BE2C (cell line): ENCODE measurements at regions not wholly inside any gene's neighbourhood (a gene's known extent, or its start where the extent isn't known, plus 50 kb on each side); places are given as distances from the start of the nearest gene placed in this dataset.

ENCODE experiments used
- DNase-seq: peaks from one replicate; pipeline ENCODE4 v3.0.0-alpha.2; 2020
- H3K27me3 ChIP-seq: fragments of 250-450 bp; sonication (Bioruptor Pico); 2 replicates; pipeline ENCODE4 v1.5.1; 2020; ENCODE audit warnings: mild to moderate bottlenecking
- H3K36me3 ChIP-seq: fragments of 250-450 bp; sonication (Bioruptor Pico); 2 replicates; pipeline ENCODE4 v1.5.1; 2020; ENCODE audit warnings: mild to moderate bottlenecking
- H3K4me1 ChIP-seq: fragments of 250-450 bp; sonication (Bioruptor Pico); 2 replicates; pipeline ENCODE4 v1.5.1; 2020
- H3K4me3 ChIP-seq: 2 replicates; pipeline ENCODE4 v1.5.1; 2011; ENCODE audit warnings: low read depth, low read length
- H3K9me3 ChIP-seq: fragments of 250-450 bp; sonication (Bioruptor Pico); 2 replicates; pipeline ENCODE4 v1.5.1; 2020
- CTCF ChIP-seq: IDR thresholded peaks from 2 replicates; pipeline ENCODE4 v1.5.1; 2012; ENCODE audit warnings: mild to moderate bottlenecking, low read depth, low read length

GRCh38 chr16:86249631-86250030 is 260.7 kb upstream of the FOXF1 start:
- H3K9me3 ChIP-seq: no peaks in the 10 kb centered on the region
- no peak overlapping the region for H3K4me3 ChIP-seq
- no peaks in the 10 kb centered on the region for H3K36me3 ChIP-seq
- no peak for TF ChIP-seq CTCF
- DNase-seq: no peak
- peaks cover 45% of the 10 kb centered on the region for H3K27me3 ChIP-seq
- H3K4me1 ChIP-seq: no peaks in the 10 kb centered on the region

- peaks cover 39% of the 10 kb centered on the region for H3K27me3 ChIP-seq
- no peak for DNase-seq
Observed at GRCh38 chr16:86251682-86252081, 258.6 kb upstream of the FOXF1 start.

GRCh38 chr16:86252596-86252995 is 257.7 kb upstream of the FOXF1 start:
- DNase-seq: peak; percentile 58
- H3K4me3 ChIP-seq: no peak overlapping the region
- H3K27me3 ChIP-seq: peaks cover 35% of the 10 kb centered on the region
- H3K4me1 ChIP-seq: no peaks in the 10 kb centered on the region
- H3K9me3 ChIP-seq: no peaks in the 10 kb centered on the region
- H3K36me3 ChIP-seq: no peaks in the 10 kb centered on the region
- peak; percentile 61 for TF ChIP-seq CTCF

More at GRCh38 chr16:86251682-86252081, 258.6 kb upstream of the FOXF1 start:
- TF ChIP-seq CTCF: no peak
- H3K9me3 ChIP-seq: no peaks in the 10 kb centered on the region
- H3K4me3 ChIP-seq: no peak overlapping the region
- no peaks in the 10 kb centered on the region for H3K4me1 ChIP-seq
- H3K36me3 ChIP-seq: no peaks in the 10 kb centered on the region

- Histone ChIP-seq H3K36me3 (no peaks in the 10 kb centered on the region), H3K9me3 (no peaks in the 10 kb centered on the region), H3K4me1 (no peaks in the 10 kb centered on the region), H3K4me3 (no peak overlapping the region), H3K27me3 (peaks cover 28% of the 10 kb centered on the region)
- TF ChIP-seq CTCF: no peak
- DNase-seq: no peak
Observed at GRCh38 chr16:86255966-86256365, 254.4 kb upstream of the FOXF1 start.

GRCh38 chr16:86256995-86257394 is 253.3 kb upstream of the FOXF1 start:
- DNase-seq: no peak
- TF ChIP-seq CTCF: no peak
- H3K27me3 ChIP-seq: peaks cover 25% of the 10 kb centered on the region

GRCh38 chr16:86257546-86257945 is 252.8 kb upstream of the FOXF1 start:
- TF ChIP-seq CTCF: no peak

More at GRCh38 chr16:86256995-86257394, 253.3 kb upstream of the FOXF1 start:
- no peaks in the 10 kb centered on the region for H3K9me3 ChIP-seq
- no peaks in the 10 kb centered on the region for H3K4me1 ChIP-seq
- no peaks in the 10 kb centered on the region for H3K36me3 ChIP-seq
- H3K4me3 ChIP-seq: no peak overlapping the region

More at GRCh38 chr16:86257546-86257945, 252.8 kb upstream of the FOXF1 start:
- no peaks in the 10 kb centered on the region for H3K9me3 ChIP-seq
- H3K27me3 ChIP-seq: peaks cover 20% of the 10 kb centered on the region
- H3K4me3 ChIP-seq: no peak overlapping the region
- DNase-seq: no peak
- H3K4me1 ChIP-seq: no peaks in the 10 kb centered on the region
- no peaks in the 10 kb centered on the region for H3K36me3 ChIP-seq
